ENCODE measurements at regions not wholly inside any gene's neighbourhood (a gene's known extent, or its start where the extent isn't known, plus 50 kb on each side); places are given as distances from the start of the nearest gene placed in this dataset.

GRCh38 chr2:146615778-146616177 is 1229.1 kb upstream of the ACVR2A start:
- H3K36me3 ChIP-seq (ENCODE audit: control insufficient read depth in 2 of 2, insufficient read depth in 1 of 2, low read length in 2 of 2) = no peaks in the 10 kb centered on the region
- H3K9me3 ChIP-seq (ENCODE audit: control insufficient read depth, insufficient read depth, low read depth, low read length) = no peaks in the 10 kb centered on the region; the same call in 1 of the 2 replicates
- no peak overlapping the region for H3K4me3 ChIP-seq (ENCODE audit: low read depth, low read length)
- TF ChIP-seq ZNF639 (tag by site-specific recombination; IDR thresholded peaks at IDR 0.05) = no peak
- no peak for TF ChIP-seq ZNF23 (tag by site-specific recombination; IDR thresholded peaks at IDR 0.05; ENCODE audit: borderline replicate concordance)
- TF ChIP-seq ZNF426 (tag by site-specific recombination; IDR thresholded peaks at IDR 0.05) = no peak
- TF ChIP-seq ZNF626 (tag by site-specific recombination; IDR thresholded peaks at IDR 0.05) = no peak
- TF ChIP-seq ZNF645 (tag by site-specific recombination; IDR thresholded peaks at IDR 0.05) = no peak
- TF ChIP-seq, protein P1, sequence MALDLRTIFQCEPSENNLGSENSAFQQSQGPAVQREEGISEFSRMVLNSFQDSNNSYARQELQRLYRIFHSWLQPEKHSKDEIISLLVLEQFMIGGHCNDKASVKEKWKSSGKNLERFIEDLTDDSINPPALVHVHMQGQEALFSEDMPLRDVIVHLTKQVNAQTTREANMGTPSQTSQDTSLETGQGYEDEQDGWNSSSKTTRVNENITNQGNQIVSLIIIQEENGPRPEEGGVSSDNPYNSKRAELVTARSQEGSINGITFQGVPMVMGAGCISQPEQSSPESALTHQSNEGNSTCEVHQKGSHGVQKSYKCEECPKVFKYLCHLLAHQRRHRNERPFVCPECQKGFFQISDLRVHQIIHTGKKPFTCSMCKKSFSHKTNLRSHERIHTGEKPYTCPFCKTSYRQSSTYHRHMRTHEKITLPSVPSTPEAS (tag by site-specific recombination; IDR thresholded peaks at IDR 0.05) = no peak
- TF ChIP-seq WT1 (tag by site-specific recombination; IDR thresholded peaks at IDR 0.05) = no peak
- TF ChIP-seq SCRT2 (tag by site-specific recombination; IDR thresholded peaks at IDR 0.05) = no peak
- TF ChIP-seq KLF10 (tag by site-specific recombination; IDR thresholded peaks at IDR 0.05) = no peak
- no peak for TF ChIP-seq ZNF18 (tag by site-specific recombination; IDR thresholded peaks at IDR 0.05)
- no peaks in the 10 kb centered on the region for H3K4me1 ChIP-seq (ENCODE audit: control insufficient read depth, insufficient read depth, low read length)
- no peak overlapping the region for H3K27ac ChIP-seq (ENCODE audit: extremely low read depth, low read depth, low read length)
- ChIA-PET POLR2A (no interaction called here), CTCF (no interaction called here)

- CTCF ChIA-PET = no interaction called here
- H3K9me3 ChIP-seq (ENCODE audit: control insufficient read depth, insufficient read depth, low read depth, low read length) = no peaks in the 10 kb centered on the region
- no peak overlapping the region for H3K4me3 ChIP-seq (ENCODE audit: low read depth, low read length)
- H3K4me1 ChIP-seq (ENCODE audit: control insufficient read depth, insufficient read depth, low read length) = no peaks in the 10 kb centered on the region
- no peaks in the 10 kb centered on the region for H3K36me3 ChIP-seq (ENCODE audit: control insufficient read depth in 2 of 2, insufficient read depth in 1 of 2, low read length in 2 of 2)
- H3K27ac ChIP-seq (ENCODE audit: extremely low read depth, low read depth, low read length) = no peak overlapping the region
- TF ChIP-seq ZFP69B (tag by site-specific recombination; IDR thresholded peaks at IDR 0.05) (no peak), ZFP3 (tag by site-specific recombination; IDR thresholded peaks at IDR 0.05; ENCODE audit: low read depth) (no peak), ZNF280D (tag by site-specific recombination; IDR thresholded peaks at IDR 0.05) (no peak), ZNF175 (tag by site-specific recombination; IDR thresholded peaks at IDR 0.05) (no peak), ZNF785 (tag by site-specific recombination; IDR thresholded peaks at IDR 0.05) (no peak), TSHZ1 (tag by site-specific recombination; IDR thresholded peaks at IDR 0.05; ENCODE audit: borderline replicate concordance) (no peak)
- POLR2A ChIA-PET = no interaction called here
These were observed 1236.3 kb upstream of the ACVR2A start for GRCh38 chr2:146608490-146608889.

Data from HEK293 (cell line).